Esophagus muscularis mucosa (tissue), 3 donors: ENCODE measurements at regions not wholly inside any gene's neighbourhood (a gene's known extent, or its start where the extent isn't known, plus 50 kb on each side); places are given as distances from the start of the nearest gene placed in this dataset.
"Not testable (repeated sequence)": the region's sequence is repeated elsewhere in the genome, so short reads cannot be mapped to it uniquely, and the experiment has no call there.

Source experiments
- CTCF ChIP-seq, 3 experiments: fragments of 200-600 bp in 2 of 3; fragments of 450-650 bp in 1 of 3; sonication (generic) in 2 of 3; IDR thresholded peaks; one replicate each; pipeline ENCODE4 v1.5.1; 2017 to 2019; ENCODE audit warnings: antibody characterized with exemption in 3 of 3, mild to moderate bottlenecking in 2 of 3, moderate library complexity in 1 of 3
- POLR2A ChIP-seq: fragments of 450-650 bp; IDR thresholded peaks from one replicate; pipeline ENCODE4 v1.6.1; 2017; ENCODE audit warnings: antibody characterized with exemption, moderate library complexity, mild to moderate bottlenecking, low read depth
- POLR2AphosphoS5 ChIP-seq, 2 donors: sonication (generic); formaldehyde crosslinking; IDR thresholded peaks; one replicate each; pipeline ENCODE4 v1.6.1; 2017; ENCODE audit warnings: antibody characterized with exemption in 2 of 2

GRCh38 chr7:46039813-46040212 lies 118.7 kb upstream of the IGFBP3 start:
- not testable (repeated sequence) for TF ChIP-seq CTCF (IDR thresholded peaks at IDR 0.05); POLR2A; POLR2AphosphoS5 (IDR thresholded peaks at IDR 0.05)
